Skeletal muscle satellite cell (primary cell): ENCODE measurements at regions not wholly inside any gene's neighbourhood (a gene's known extent, or its start where the extent isn't known, plus 50 kb on each side); places are given as distances from the start of the nearest gene placed in this dataset.
A peak's percentile ranks its signal among the peaks of the same experiment; 100 is the strongest.

Experiments
- H3K27me3 ChIP-seq: 2 replicates; pipeline ENCODE4 v1.7.0; 2013; ENCODE audit warnings: low read length; ENCODE audit not compliant: control insufficient read depth, insufficient read depth
- H3K36me3 ChIP-seq: 2 replicates; pipeline ENCODE4 v1.7.0; 2013; ENCODE audit warnings: mild to moderate bottlenecking, control low read depth, low read length; ENCODE audit not compliant: insufficient read depth
- H3K4me1 ChIP-seq: 2 replicates; pipeline ENCODE4 v1.7.0; 2013; ENCODE audit warnings: low read length; ENCODE audit not compliant: control insufficient read depth, insufficient read depth
- H3K4me2 ChIP-seq: 2 replicates; pipeline ENCODE4 v1.7.0; 2013; ENCODE audit warnings: mild to moderate bottlenecking, low read length
- H3K4me3 ChIP-seq: 2 replicates; pipeline ENCODE4 v1.7.0; 2013; ENCODE audit warnings: low read length
- H3K9ac ChIP-seq: 2 replicates; pipeline ENCODE4 v1.7.0; 2013; ENCODE audit warnings: mild to moderate bottlenecking, low read depth, low read length, moderate library complexity
- H3K9me3 ChIP-seq: replicated peaks from 2 replicates; pipeline ENCODE4 v1.7.0; 2013; ENCODE audit warnings: mild to moderate bottlenecking, control low read depth, low read length

- Histone ChIP-seq H3K36me3 (no peaks in the 10 kb centered on the region), H3K4me3 (no peak overlapping the region), H3K4me1 (peaks cover 15% of the 10 kb centered on the region), H3K9ac (no peak overlapping the region), H3K4me2 (no peak overlapping the region), H3K9me3 (no peaks in the 10 kb centered on the region), H3K27me3 (no peaks in the 10 kb centered on the region)
Observed at GRCh38 chr14:26773906-26774593, 176.2 kb upstream of the NOVA1 start.

- H3K36me3 ChIP-seq: no peaks in the 10 kb centered on the region
- H3K4me2 ChIP-seq: peak overlapping the region; percentile 72
- peaks cover 15% of the 10 kb centered on the region for H3K4me1 ChIP-seq
- no peaks in the 10 kb centered on the region for H3K27me3 ChIP-seq
- peak overlapping the region; percentile 8 for H3K9ac ChIP-seq
- no peaks in the 10 kb centered on the region for H3K9me3 ChIP-seq
- peak overlapping the region; percentile 45 for H3K4me3 ChIP-seq
Observed at GRCh38 chr14:26775765-26776563, 178.1 kb upstream of the NOVA1 start.

GRCh38 chr14:26791117-26791806, 193.4 kb upstream of the NOVA1 start:
- Histone ChIP-seq H3K4me1 (no peaks in the 10 kb centered on the region), H3K9ac (no peak overlapping the region), H3K27me3 (no peaks in the 10 kb centered on the region), H3K9me3 (no peaks in the 10 kb centered on the region), H3K4me2 (no peak overlapping the region), H3K4me3 (no peak overlapping the region), H3K36me3 (no peaks in the 10 kb centered on the region)

GRCh38 chr14:26794731-26795130, 196.9 kb upstream of the NOVA1 start:
- no peaks in the 10 kb centered on the region for H3K27me3 ChIP-seq
- H3K4me3 ChIP-seq: no peak overlapping the region
- H3K4me1 ChIP-seq: no peaks in the 10 kb centered on the region
- H3K4me2 ChIP-seq: no peak overlapping the region
- no peaks in the 10 kb centered on the region for H3K36me3 ChIP-seq
- H3K9ac ChIP-seq: no peak overlapping the region
- H3K9me3 ChIP-seq: no peaks in the 10 kb centered on the region

GRCh38 chr14:26808407-26808806, 210.6 kb upstream of the NOVA1 start:
- Histone ChIP-seq H3K27me3 (no peaks in the 10 kb centered on the region), H3K9me3 (no peaks in the 10 kb centered on the region), H3K4me2 (no peak overlapping the region), H3K36me3 (no peaks in the 10 kb centered on the region), H3K4me3 (no peak overlapping the region), H3K4me1 (no peaks in the 10 kb centered on the region), H3K9ac (no peak overlapping the region)

- no peaks in the 10 kb centered on the region for H3K9me3 ChIP-seq
- no peaks in the 10 kb centered on the region for H3K36me3 ChIP-seq
- H3K9ac ChIP-seq: no peak overlapping the region
- no peak overlapping the region for H3K4me2 ChIP-seq
- H3K4me3 ChIP-seq: no peak overlapping the region
- H3K4me1 ChIP-seq: no peaks in the 10 kb centered on the region
- H3K27me3 ChIP-seq: no peaks in the 10 kb centered on the region
Observed at GRCh38 chr14:26810631-26811030, 212.8 kb upstream of the NOVA1 start.

- Histone ChIP-seq H3K27me3 (no peaks in the 10 kb centered on the region), H3K9me3 (no peaks in the 10 kb centered on the region), H3K4me3 (no peak overlapping the region), H3K9ac (no peak overlapping the region), H3K4me2 (no peak overlapping the region), H3K36me3 (no peaks in the 10 kb centered on the region), H3K4me1 (no peaks in the 10 kb centered on the region)
Observed at GRCh38 chr14:26811756-26812305, 214.0 kb upstream of the NOVA1 start.

GRCh38 chr14:26820138-26820537, 222.3 kb upstream of the NOVA1 start:
- Histone ChIP-seq H3K4me3 (no peak overlapping the region), H3K9me3 (no peaks in the 10 kb centered on the region), H3K9ac (no peak overlapping the region), H3K4me2 (no peak overlapping the region), H3K36me3 (no peaks in the 10 kb centered on the region), H3K4me1 (no peaks in the 10 kb centered on the region), H3K27me3 (no peaks in the 10 kb centered on the region)

GRCh38 chr14:26820572-26820971, 222.7 kb upstream of the NOVA1 start:
- Histone ChIP-seq H3K4me1 (no peaks in the 10 kb centered on the region), H3K27me3 (no peaks in the 10 kb centered on the region), H3K9ac (no peak overlapping the region), H3K4me2 (no peak overlapping the region), H3K4me3 (no peak overlapping the region), H3K36me3 (no peaks in the 10 kb centered on the region), H3K9me3 (no peaks in the 10 kb centered on the region)

- H3K4me2 ChIP-seq: no peak overlapping the region
- no peaks in the 10 kb centered on the region for H3K9me3 ChIP-seq
- H3K36me3 ChIP-seq: no peaks in the 10 kb centered on the region
- H3K4me3 ChIP-seq: no peak overlapping the region
- H3K27me3 ChIP-seq: no peaks in the 10 kb centered on the region
- no peak overlapping the region for H3K9ac ChIP-seq
- H3K4me1 ChIP-seq: no peaks in the 10 kb centered on the region
Observed at GRCh38 chr14:26828741-26829140, 230.9 kb upstream of the NOVA1 start.

- Histone ChIP-seq H3K9ac (no peak overlapping the region), H3K4me1 (no peaks in the 10 kb centered on the region), H3K4me2 (no peak overlapping the region), H3K9me3 (no peaks in the 10 kb centered on the region), H3K36me3 (no peaks in the 10 kb centered on the region), H3K4me3 (no peak overlapping the region), H3K27me3 (no peaks in the 10 kb centered on the region)
Observed at GRCh38 chr14:26833621-26834176, 235.9 kb upstream of the NOVA1 start.
